GM12878 (cell line): ENCODE measurements at regions not wholly inside any gene's neighbourhood (a gene's known extent, or its start where the extent isn't known, plus 50 kb on each side); places are given as distances from the start of the nearest gene placed in this dataset.

Source experiments
- CTCF ChIP-seq, 3 experiments: IDR thresholded peaks in 2 of 3; conservative IDR thresholded peaks in 1 of 3; 2 replicates each; pipeline ENCODE4 v1.5.1; 2011; ENCODE audit warnings: low read depth in 3 of 3, low read length in 3 of 3, mild to moderate bottlenecking in 3 of 3, control low read depth in 2 of 3, moderate library complexity in 2 of 3, inconsistent platforms in 1 of 3, mixed read lengths in 1 of 3; ENCODE audit not compliant: control insufficient read depth in 2 of 3, insufficient read depth in 1 of 3; ENCODE audit errors: extremely low read depth in 1 of 3
- GABPA ChIP-seq: IDR thresholded peaks from 2 replicates; pipeline ENCODE4 v1.6.1; 2014; ENCODE audit warnings: antibody characterized with exemption, low read depth, mild to moderate bottlenecking, inconsistent platforms

- no peak for TF ChIP-seq GABPA
- no peak for TF ChIP-seq CTCF (IDR thresholded peaks at IDR 0.05 in 2 of 3, conservative IDR thresholded peaks at IDR 0.05 in 1 of 3; ENCODE audit: control insufficient read depth in 2 of 3, extremely low read depth in 1 of 3, insufficient read depth in 1 of 3, low read depth in 3 of 3, low read length in 3 of 3)
Measured at GRCh38 chr6:11894212-11894611, 115.6 kb upstream of the ADTRP start.
